Left ventricle myocardium inferior (tissue), 1 donor: ENCODE measurements at regions not wholly inside any gene's neighbourhood (a gene's known extent, or its start where the extent isn't known, plus 50 kb on each side); places are given as distances from the start of the nearest gene placed in this dataset.
A peak's percentile ranks its signal among the peaks of the same experiment; 100 is the strongest.

Source experiments
- DNase-seq: peaks from one replicate; pipeline ENCODE4 v3.0.0-alpha.2; 2020
- H3K27ac ChIP-seq: fragments of 200-600 bp; replicated peaks from 2 replicates; pipeline ENCODE4 v1.8.0; 2021
- H3K27me3 ChIP-seq: fragments of 200-600 bp; 2 replicates; pipeline ENCODE4 v1.8.0; 2021; ENCODE audit warnings: low read depth
- H3K36me3 ChIP-seq: fragments of 200-600 bp; 2 replicates; pipeline ENCODE4 v1.8.0; 2021
- H3K4me1 ChIP-seq: fragments of 200-600 bp; 2 replicates; pipeline ENCODE4 v1.8.0; 2021
- H3K4me3 ChIP-seq: fragments of 200-600 bp; 2 replicates; pipeline ENCODE4 v1.8.0; 2021; ENCODE audit warnings: mild to moderate bottlenecking, moderate library complexity
- H3K9me3 ChIP-seq: fragments of 200-600 bp; replicated peaks from 2 replicates; pipeline ENCODE4 v1.8.0; 2021
- intact Hi-C: fragments of 100-400 bp; cut with micrococcal nuclease; formaldehyde crosslinking; loops from one replicate; pipeline ENCODE4 v1.11.0; 2022
- TF ChIP-seq, protein P1 (sequence below): fragments of 200-600 bp; IDR thresholded peaks from 2 replicates; pipeline ENCODE4 v1.8.0; 2021; ENCODE audit warnings: antibody characterized with exemption, mild to moderate bottlenecking, borderline replicate concordance
- donor health status: DM: no; HTN: yes; CAD: no; lungs with severe emphysema.

- DNase-seq, result no peak
- intact Hi-C loops, result no loop called here
- no peaks in the 10 kb centered on the region for H3K4me1 ChIP-seq
- H3K27me3 ChIP-seq, result peaks cover 52% of the 10 kb centered on the region
- no peaks in the 10 kb centered on the region for H3K36me3 ChIP-seq
- no peaks in the 10 kb centered on the region for H3K9me3 ChIP-seq
- H3K27ac ChIP-seq, result no peak overlapping the region
- TF ChIP-seq, protein P1, sequence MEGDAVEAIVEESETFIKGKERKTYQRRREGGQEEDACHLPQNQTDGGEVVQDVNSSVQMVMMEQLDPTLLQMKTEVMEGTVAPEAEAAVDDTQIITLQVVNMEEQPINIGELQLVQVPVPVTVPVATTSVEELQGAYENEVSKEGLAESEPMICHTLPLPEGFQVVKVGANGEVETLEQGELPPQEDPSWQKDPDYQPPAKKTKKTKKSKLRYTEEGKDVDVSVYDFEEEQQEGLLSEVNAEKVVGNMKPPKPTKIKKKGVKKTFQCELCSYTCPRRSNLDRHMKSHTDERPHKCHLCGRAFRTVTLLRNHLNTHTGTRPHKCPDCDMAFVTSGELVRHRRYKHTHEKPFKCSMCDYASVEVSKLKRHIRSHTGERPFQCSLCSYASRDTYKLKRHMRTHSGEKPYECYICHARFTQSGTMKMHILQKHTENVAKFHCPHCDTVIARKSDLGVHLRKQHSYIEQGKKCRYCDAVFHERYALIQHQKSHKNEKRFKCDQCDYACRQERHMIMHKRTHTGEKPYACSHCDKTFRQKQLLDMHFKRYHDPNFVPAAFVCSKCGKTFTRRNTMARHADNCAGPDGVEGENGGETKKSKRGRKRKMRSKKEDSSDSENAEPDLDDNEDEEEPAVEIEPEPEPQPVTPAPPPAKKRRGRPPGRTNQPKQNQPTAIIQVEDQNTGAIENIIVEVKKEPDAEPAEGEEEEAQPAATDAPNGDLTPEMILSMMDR, result no peak
- H3K4me3 ChIP-seq, result no peak overlapping the region
Observed at GRCh38 chr12:54711669-54712068, 63.5 kb upstream of the DCD start.

DNA sequence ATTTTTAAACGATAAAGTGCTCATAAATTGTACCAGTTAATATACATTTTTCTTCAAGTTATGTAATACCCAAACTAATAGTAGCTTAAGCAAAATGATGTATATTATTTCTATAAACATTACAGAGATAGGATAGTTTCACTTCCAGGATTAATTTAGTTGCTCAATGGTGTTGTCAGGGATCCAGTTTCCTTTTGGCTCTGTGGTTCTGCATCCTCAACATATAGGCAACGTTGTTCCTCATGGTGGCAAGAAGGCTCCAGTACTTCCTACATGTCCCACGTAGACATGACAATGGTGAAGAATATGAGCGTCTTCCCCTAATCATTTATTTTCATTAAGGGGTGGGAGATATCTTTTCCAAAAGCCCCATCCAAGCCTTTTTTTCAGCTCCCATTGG is 60.7 kb upstream of the DCD start:
- Histone ChIP-seq H3K9me3 (no peaks in the 10 kb centered on the region), H3K4me3 (no peak overlapping the region), H3K27ac (no peak overlapping the region), H3K4me1 (no peaks in the 10 kb centered on the region), H3K27me3 (peaks cover 25% of the 10 kb centered on the region), H3K36me3 (no peaks in the 10 kb centered on the region)
- no peak for DNase-seq
- TF ChIP-seq, protein P1, result no peak
- intact Hi-C loops, result no loop called here

- TF ChIP-seq, protein P1, result no peak
- Histone ChIP-seq H3K27me3 (peaks cover 4% of the 10 kb centered on the region), H3K4me1 (no peaks in the 10 kb centered on the region), H3K27ac (no peak overlapping the region), H3K4me3 (no peak overlapping the region), H3K36me3 (no peaks in the 10 kb centered on the region), H3K9me3 (no peaks in the 10 kb centered on the region)
- no peak for DNase-seq
- intact Hi-C loops, result no loop called here
Observed at GRCh38 chr12:54704202-54704601, 56.0 kb upstream of the DCD start.

GRCh38 chr12:54701940-54702592 is 53.9 kb upstream of the DCD start:
- Histone ChIP-seq H3K4me1 (no peaks in the 10 kb centered on the region), H3K27ac (no peak overlapping the region), H3K27me3 (peaks cover 22% of the 10 kb centered on the region), H3K9me3 (no peaks in the 10 kb centered on the region), H3K36me3 (no peaks in the 10 kb centered on the region), H3K4me3 (no peak overlapping the region)
- TF ChIP-seq, protein P1, result peak; percentile 73
- DNase-seq, result no peak
- intact Hi-C loops, result no loop called here

GRCh38 chr12:54700849-54701248 is 52.7 kb upstream of the DCD start:
- Histone ChIP-seq H3K4me1 (no peaks in the 10 kb centered on the region), H3K27ac (no peak overlapping the region), H3K27me3 (peaks cover 31% of the 10 kb centered on the region), H3K9me3 (no peaks in the 10 kb centered on the region), H3K36me3 (no peaks in the 10 kb centered on the region), H3K4me3 (no peak overlapping the region)
- TF ChIP-seq, protein P1, result no peak
- no peak for DNase-seq
- intact Hi-C loops, result no loop called here
